ENCODE measurements at regions not wholly inside any gene's neighbourhood (a gene's known extent, or its start where the extent isn't known, plus 50 kb on each side); places are given as distances from the start of the nearest gene placed in this dataset.

DNA sequence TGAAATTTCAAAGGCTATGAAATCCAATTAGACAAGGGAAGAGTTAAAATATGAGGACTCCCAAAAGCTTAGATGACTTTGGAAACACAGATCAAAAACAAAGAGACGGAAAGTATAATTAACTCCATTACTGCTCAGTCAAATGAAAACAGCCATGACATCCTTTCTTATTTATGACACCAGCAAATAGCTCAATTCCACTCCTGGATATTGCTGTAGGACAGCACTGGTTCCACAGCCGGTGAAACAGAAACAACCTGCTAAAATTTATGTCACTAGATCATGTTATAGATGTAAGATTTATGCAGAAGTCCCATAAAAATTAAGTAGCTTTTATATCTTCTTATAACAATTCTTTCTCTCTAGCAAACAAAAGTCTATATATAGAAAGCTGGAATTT lies 65.6 kb upstream of the RRP15 start (continued):
- TF ChIP-seq, protein P1, sequence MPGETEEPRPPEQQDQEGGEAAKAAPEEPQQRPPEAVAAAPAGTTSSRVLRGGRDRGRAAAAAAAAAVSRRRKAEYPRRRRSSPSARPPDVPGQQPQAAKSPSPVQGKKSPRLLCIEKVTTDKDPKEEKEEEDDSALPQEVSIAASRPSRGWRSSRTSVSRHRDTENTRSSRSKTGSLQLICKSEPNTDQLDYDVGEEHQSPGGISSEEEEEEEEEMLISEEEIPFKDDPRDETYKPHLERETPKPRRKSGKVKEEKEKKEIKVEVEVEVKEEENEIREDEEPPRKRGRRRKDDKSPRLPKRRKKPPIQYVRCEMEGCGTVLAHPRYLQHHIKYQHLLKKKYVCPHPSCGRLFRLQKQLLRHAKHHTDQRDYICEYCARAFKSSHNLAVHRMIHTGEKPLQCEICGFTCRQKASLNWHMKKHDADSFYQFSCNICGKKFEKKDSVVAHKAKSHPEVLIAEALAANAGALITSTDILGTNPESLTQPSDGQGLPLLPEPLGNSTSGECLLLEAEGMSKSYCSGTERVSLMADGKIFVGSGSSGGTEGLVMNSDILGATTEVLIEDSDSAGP (CRISPR knock-in tag; IDR thresholded peaks at IDR 0.05): no peak
- no peak for TF ChIP-seq MED1 (CRISPR knock-in tag; IDR thresholded peaks at IDR 0.05; ENCODE audit: borderline replicate concordance)

DNA sequence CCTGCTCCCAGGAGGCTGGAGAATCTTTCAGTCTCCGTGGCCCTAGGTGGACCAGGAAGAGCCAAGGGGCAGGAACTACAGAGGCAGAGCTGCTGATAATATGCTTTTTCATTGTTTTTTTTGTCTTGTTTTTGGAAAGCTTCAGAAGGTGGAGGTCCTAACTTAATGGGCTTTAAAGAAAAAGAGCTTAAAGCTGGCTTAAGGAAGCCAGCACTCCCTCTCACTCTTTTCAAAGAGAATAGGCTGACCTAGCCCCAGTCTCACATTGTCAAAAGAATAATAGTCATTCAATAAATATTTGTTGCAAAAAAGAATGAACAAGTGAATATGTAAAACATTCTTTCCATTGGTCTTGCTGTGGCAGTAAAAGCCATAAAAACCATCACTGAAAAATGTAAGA lies 61.0 kb upstream of the RRP15 start:
- in situ Hi-C loops (cut with MboI) (no loop called here), intact Hi-C loops (cut with micrococcal nuclease) (no loop called here)
- Histone ChIP-seq H3K9ac (ENCODE audit: insufficient read depth in 1 of 2, low read depth in 2 of 2, low read length in 2 of 2) (no peak overlapping the region), H3K9me3 (replicated peaks; ENCODE audit: control insufficient read depth, insufficient read depth, low read depth, low read length) (no peaks in the 10 kb centered on the region), H3K4me1 (replicated peaks in 1 of 2; ENCODE audit: control insufficient read depth in 2 of 2, insufficient read depth in 2 of 2, low read length in 2 of 2) (no peaks in the 10 kb centered on the region), H3K9me1 (ENCODE audit: control insufficient read depth, insufficient read depth, low read length) (no peaks in the 10 kb centered on the region), H3K27me3 (ENCODE audit: control insufficient read depth in 2 of 2, insufficient read depth in 2 of 2, low read length in 2 of 2) (no peaks in the 10 kb centered on the region), H3K27ac (ENCODE audit: extremely low read depth, low read depth, low read length) (no peak overlapping the region), H4K20me1 (replicated peaks; ENCODE audit: control insufficient read depth, insufficient read depth, low read length) (no peaks in the 10 kb centered on the region), H3K36me3 (ENCODE audit: control insufficient read depth, insufficient read depth, low read length) (no peaks in the 10 kb centered on the region), H2AFZ (ENCODE audit: low read depth, low read length) (no peak overlapping the region), H3K79me2 (ENCODE audit: control insufficient read depth, insufficient read depth, low read length) (no peaks in the 10 kb centered on the region), H3K4me2 (ENCODE audit: insufficient read depth, low read length) (no peak overlapping the region), H3K4me3 (no peak overlapping the region)
- ChIA-PET CTCF (ENCODE audit: low intra/inter-chr PET ratio) (no interaction called here), POLR2A (no interaction called here)
- 0% methylated on average over 1 of the region's 1 CpG for WGBS (ENCODE audit: insufficient coverage, low coverage, missing lambda C conversion rate)
- DNase-seq (ENCODE audit: extremely low read depth in 1 of 4, low spot score in 3 of 4) (no peak), ATAC-seq (no peak), FAIRE-seq (no peak)
- BruUV-seq (replicated peaks): no TSS peak
- TF ChIP-seq ZNF785 (CRISPR knock-in tag; IDR thresholded peaks at IDR 0.05) (no peak), SOX6 (IDR thresholded peaks at IDR 0.05) (no peak), GTF2F1 (IDR thresholded peaks at IDR 0.05; ENCODE audit: low read depth, low read length) (no peak), ELF1 (tag; IDR thresholded peaks at IDR 0.05) (no peak), KLF10 (CRISPR knock-in tag; IDR thresholded peaks at IDR 0.05) (no peak), BRF1 (IDR thresholded peaks at IDR 0.05; ENCODE audit: borderline replicate concordance, extremely low read depth, insufficient read length) (no peak), PYGO2 (tag; IDR thresholded peaks at IDR 0.05) (no peak), KDM5B (IDR thresholded peaks at IDR 0.05; ENCODE audit: insufficient replicate concordance, low read depth, low read length) (no peak), PTRF (tag; IDR thresholded peaks at IDR 0.05) (no peak), ZNF12 (CRISPR knock-in tag; IDR thresholded peaks at IDR 0.05) (no peak), ZNF311 (CRISPR knock-in tag; IDR thresholded peaks at IDR 0.05) (no peak), PHF20 (IDR thresholded peaks at IDR 0.05; ENCODE audit: partially characterized antibody) (no peak), DNMT1 (IDR thresholded peaks at IDR 0.05) (no peak), STAT5B (CRISPR knock-in tag; IDR thresholded peaks at IDR 0.05) (no peak), TAF1 (IDR thresholded peaks at IDR 0.05; ENCODE audit: control insufficient read depth, extremely low read depth, insufficient read depth, low read length, severe bottlenecking) (no peak), TOE1 (IDR thresholded peaks at IDR 0.05; ENCODE audit: borderline replicate concordance) (no peak), TOE1 (CRISPR knock-in tag; IDR thresholded peaks at IDR 0.05; ENCODE audit: borderline replicate concordance, low read depth) (no peak), L3MBTL2 (IDR thresholded peaks at IDR 0.05) (no peak), RFX5 (IDR thresholded peaks at IDR 0.05; ENCODE audit: low read depth, low read length) (no peak)
- TF ChIP-seq, protein P2, sequence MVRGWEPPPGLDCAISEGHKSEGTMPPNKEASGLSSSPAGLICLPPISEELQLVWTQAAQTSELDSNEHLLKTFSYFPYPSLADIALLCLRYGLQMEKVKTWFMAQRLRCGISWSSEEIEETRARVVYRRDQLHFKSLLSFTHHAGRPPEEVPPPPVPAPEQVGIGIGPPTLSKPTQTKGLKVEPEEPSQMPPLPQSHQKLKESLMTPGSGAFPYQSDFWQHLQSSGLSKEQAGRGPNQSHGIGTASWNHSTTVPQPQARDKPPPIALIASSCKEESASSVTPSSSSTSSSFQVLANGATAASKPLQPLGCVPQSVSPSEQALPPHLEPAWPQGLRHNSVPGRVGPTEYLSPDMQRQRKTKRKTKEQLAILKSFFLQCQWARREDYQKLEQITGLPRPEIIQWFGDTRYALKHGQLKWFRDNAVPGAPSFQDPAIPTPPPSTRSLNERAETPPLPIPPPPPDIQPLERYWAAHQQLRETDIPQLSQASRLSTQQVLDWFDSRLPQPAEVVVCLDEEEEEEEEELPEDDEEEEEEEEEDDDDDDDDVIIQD (CRISPR knock-in tag; IDR thresholded peaks at IDR 0.05): no peak

All from K562 (cell line).